ENCODE measurements at regions not wholly inside any gene's neighbourhood (a gene's known extent, or its start where the extent isn't known, plus 50 kb on each side); places are given as distances from the start of the nearest gene placed in this dataset.
"Not testable (repeated sequence)": the region's sequence is repeated elsewhere in the genome, so short reads cannot be mapped to it uniquely, and the experiment has no call there.

- in situ Hi-C loops (cut with HindIII; ENCODE audit: low sequenced_read_pairs) = no loop called here
Observed at GRCh38 chr2:64793701-64794100, 140.0 kb upstream of the SERTAD2 start.

GRCh38 chr2:64794426-64794995, 140.8 kb upstream of the SERTAD2 start:
- in situ Hi-C loops (cut with HindIII; ENCODE audit: low sequenced_read_pairs) = no loop called here

- in situ Hi-C loops (cut with HindIII; ENCODE audit: low sequenced_read_pairs) = no loop called here
Observed at GRCh38 chr2:64795024-64795592, 141.4 kb upstream of the SERTAD2 start.

GRCh38 chr2:64796926-64797325, 143.2 kb upstream of the SERTAD2 start:
- in situ Hi-C loops (cut with HindIII; ENCODE audit: low sequenced_read_pairs) = no loop called here

- in situ Hi-C loops (cut with HindIII; ENCODE audit: low sequenced_read_pairs) = no loop called here
Observed at GRCh38 chr2:64797881-64798575, 144.3 kb upstream of the SERTAD2 start.

GRCh38 chr2:64799592-64800252, 146.0 kb upstream of the SERTAD2 start:
- in situ Hi-C loops (cut with HindIII; ENCODE audit: low sequenced_read_pairs) = no loop called here

GRCh38 chr2:64803776-64804175, 150.1 kb upstream of the SERTAD2 start:
- in situ Hi-C loops (cut with HindIII; ENCODE audit: low sequenced_read_pairs) = no loop called here

GRCh38 chr2:64804651-64805050, 150.9 kb upstream of the SERTAD2 start:
- in situ Hi-C loops (cut with HindIII; ENCODE audit: low sequenced_read_pairs) = no loop called here

GRCh38 chr2:64807417-64807816, 153.7 kb upstream of the SERTAD2 start:
- in situ Hi-C loops (cut with HindIII; ENCODE audit: low sequenced_read_pairs) = no loop called here

- in situ Hi-C loops (cut with HindIII; ENCODE audit: low sequenced_read_pairs) = no loop called here
Observed at GRCh38 chr2:64808092-64808491, 154.4 kb upstream of the SERTAD2 start.

GRCh38 chr2:64808754-64809153, 155.0 kb upstream of the SERTAD2 start:
- in situ Hi-C loops (cut with HindIII; ENCODE audit: low sequenced_read_pairs) = no loop called here

GRCh38 chr2:64809216-64809615, 155.5 kb upstream of the SERTAD2 start:
- in situ Hi-C loops (cut with HindIII; ENCODE audit: low sequenced_read_pairs) = no loop called here

- in situ Hi-C loops (cut with HindIII; ENCODE audit: low sequenced_read_pairs) = no loop called here
Observed at GRCh38 chr2:64812285-64812684, 158.6 kb upstream of the SERTAD2 start.

GRCh38 chr2:64814007-64814406, 160.3 kb upstream of the SERTAD2 start:
- in situ Hi-C loops (cut with HindIII; ENCODE audit: low sequenced_read_pairs) = no loop called here

- in situ Hi-C loops (cut with HindIII; ENCODE audit: low sequenced_read_pairs) = not testable (repeated sequence)
Observed at GRCh38 chr2:64816526-64816925, 162.8 kb upstream of the SERTAD2 start.

- in situ Hi-C loops (cut with HindIII; ENCODE audit: low sequenced_read_pairs) = no loop called here
Observed at GRCh38 chr2:64817453-64817852, 163.7 kb upstream of the SERTAD2 start.

GRCh38 chr2:64818664-64819060, 164.9 kb upstream of the SERTAD2 start:
- in situ Hi-C loops (cut with HindIII; ENCODE audit: low sequenced_read_pairs) = no loop called here

GRCh38 chr2:64819361-64819760, 165.6 kb upstream of the SERTAD2 start:
- in situ Hi-C loops (cut with HindIII; ENCODE audit: low sequenced_read_pairs) = no loop called here

- in situ Hi-C loops (cut with HindIII; ENCODE audit: low sequenced_read_pairs) = no loop called here
Observed at GRCh38 chr2:64819774-64820688, 166.3 kb upstream of the SERTAD2 start.

GRCh38 chr2:64820901-64821300, 167.2 kb upstream of the SERTAD2 start:
- in situ Hi-C loops (cut with HindIII; ENCODE audit: low sequenced_read_pairs) = no loop called here

- in situ Hi-C loops (cut with HindIII; ENCODE audit: low sequenced_read_pairs) = no loop called here
Observed at GRCh38 chr2:64823794-64824193, 165.4 kb upstream of the SLC1A4 start.

All from DLD1 (cell line).